AG04450 (cell line): ENCODE measurements at regions not wholly inside any gene's neighbourhood (a gene's known extent, or its start where the extent isn't known, plus 50 kb on each side); places are given as distances from the start of the nearest gene placed in this dataset.

ENCODE experiments used
- CTCF ChIA-PET: fragments of 300-600, 350-600 bp; formaldehyde crosslinking; extraction: SDS; loops from one replicate; lab custom pipeline; 2022; ENCODE audit warnings: antibody characterized with exemption, inconsistent platforms; lab: Charles Lee
- POLR2A ChIA-PET: fragments of 350-600 bp; formaldehyde crosslinking; extraction: SDS; loops from one replicate; lab custom pipeline; 2021; ENCODE audit warnings: antibody characterized with exemption, inconsistent platforms; lab: Yijun Ruan, JAX
- DNase-seq: peaks from one replicate; pipeline ENCODE4 v3.0.0-alpha.2; 2011; ENCODE audit warnings: low read depth, low spot score
- H3K27ac ChIP-seq: one replicate; pipeline ENCODE4 v1.5.1; 2012; ENCODE audit warnings: low read depth, low read length, control low read depth
- H3K27me3 ChIP-seq: one replicate; pipeline ENCODE4 v1.6.0; 2012; ENCODE audit warnings: low read length; ENCODE audit not compliant: control insufficient read depth, insufficient read depth
- H3K4me3 ChIP-seq: 2 replicates; pipeline ENCODE4 v1.5.1; 2011; ENCODE audit warnings: mild to moderate bottlenecking, low read depth, low read length, control low read depth
- H3K9me3 ChIP-seq: 2 replicates; pipeline ENCODE4 v1.5.1; 2012; ENCODE audit warnings: low read length; ENCODE audit not compliant: control insufficient read depth, insufficient read depth
- TF ChIP-seq, protein P1 (sequence below): IDR thresholded peaks from 2 replicates; pipeline ENCODE4 v1.5.1; 2011; ENCODE audit warnings: low read depth, low read length, control low read depth, inconsistent platforms

- Histone ChIP-seq H3K9me3 (no peaks in the 10 kb centered on the region), H3K27ac (no peak overlapping the region), H3K27me3 (no peaks in the 10 kb centered on the region), H3K4me3 (no peak overlapping the region)
- POLR2A ChIA-PET, result no interaction called here
- TF ChIP-seq, protein P1, sequence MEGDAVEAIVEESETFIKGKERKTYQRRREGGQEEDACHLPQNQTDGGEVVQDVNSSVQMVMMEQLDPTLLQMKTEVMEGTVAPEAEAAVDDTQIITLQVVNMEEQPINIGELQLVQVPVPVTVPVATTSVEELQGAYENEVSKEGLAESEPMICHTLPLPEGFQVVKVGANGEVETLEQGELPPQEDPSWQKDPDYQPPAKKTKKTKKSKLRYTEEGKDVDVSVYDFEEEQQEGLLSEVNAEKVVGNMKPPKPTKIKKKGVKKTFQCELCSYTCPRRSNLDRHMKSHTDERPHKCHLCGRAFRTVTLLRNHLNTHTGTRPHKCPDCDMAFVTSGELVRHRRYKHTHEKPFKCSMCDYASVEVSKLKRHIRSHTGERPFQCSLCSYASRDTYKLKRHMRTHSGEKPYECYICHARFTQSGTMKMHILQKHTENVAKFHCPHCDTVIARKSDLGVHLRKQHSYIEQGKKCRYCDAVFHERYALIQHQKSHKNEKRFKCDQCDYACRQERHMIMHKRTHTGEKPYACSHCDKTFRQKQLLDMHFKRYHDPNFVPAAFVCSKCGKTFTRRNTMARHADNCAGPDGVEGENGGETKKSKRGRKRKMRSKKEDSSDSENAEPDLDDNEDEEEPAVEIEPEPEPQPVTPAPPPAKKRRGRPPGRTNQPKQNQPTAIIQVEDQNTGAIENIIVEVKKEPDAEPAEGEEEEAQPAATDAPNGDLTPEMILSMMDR, result no peak
- DNase-seq, result no peak
- CTCF ChIA-PET, result no interaction called here
These were observed 158.1 kb downstream of the FHIP1A start for GRCh38 chr4:151567056-151567455.

GRCh38 chr4:151568966-151569365, 160.0 kb downstream of the FHIP1A start:
- ChIA-PET POLR2A (no interaction called here), CTCF (no interaction called here)

GRCh38 chr4:151569650-151570049, 160.7 kb downstream of the FHIP1A start:
- Histone ChIP-seq H3K27ac (no peak overlapping the region), H3K4me3 (no peak overlapping the region), H3K9me3 (no peaks in the 10 kb centered on the region), H3K27me3 (no peaks in the 10 kb centered on the region)
- DNase-seq, result no peak
- ChIA-PET POLR2A (no interaction called here), CTCF (no interaction called here)
- TF ChIP-seq, protein P1, result no peak

More at GRCh38 chr4:151568966-151569365, 160.0 kb downstream of the FHIP1A start:
- Histone ChIP-seq H3K4me3 (no peak overlapping the region), H3K9me3 (no peaks in the 10 kb centered on the region), H3K27ac (no peak overlapping the region), H3K27me3 (no peaks in the 10 kb centered on the region)
- TF ChIP-seq, protein P1, result no peak
- no peak for DNase-seq

DNA sequence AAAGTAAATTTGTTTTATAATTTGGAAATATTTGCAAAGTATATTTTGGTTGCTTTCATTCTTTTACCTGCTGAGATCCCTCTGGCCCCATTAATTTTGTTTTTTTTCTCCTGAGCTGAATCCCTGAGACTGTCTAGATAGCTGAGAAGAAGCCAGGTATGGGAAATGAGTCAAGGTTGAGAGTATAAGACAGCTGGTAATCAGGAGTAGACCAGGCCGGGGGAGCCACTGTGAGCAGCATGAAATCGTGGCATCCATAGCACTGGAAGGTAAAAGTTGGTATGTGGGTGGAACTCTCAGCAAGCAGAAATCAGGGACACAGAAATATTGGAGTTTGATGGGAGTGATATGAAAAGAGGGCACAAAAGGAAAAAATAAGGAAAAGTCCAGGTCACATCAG, 164.5 kb downstream of the FHIP1A start:
- POLR2A ChIA-PET, result no interaction called here
- no peak for DNase-seq
- H3K4me3 ChIP-seq, result no peak overlapping the region
- CTCF ChIA-PET, result no interaction called here
- peaks cover 4% of the 10 kb centered on the region for H3K27me3 ChIP-seq
- no peak overlapping the region for H3K27ac ChIP-seq
- no peaks in the 10 kb centered on the region for H3K9me3 ChIP-seq
- TF ChIP-seq, protein P1, result no peak

GRCh38 chr4:151573945-151574344, 165.0 kb downstream of the FHIP1A start:
- CTCF ChIA-PET, result no interaction called here
- TF ChIP-seq, protein P1, result no peak
- POLR2A ChIA-PET, result no interaction called here
- Histone ChIP-seq H3K9me3 (no peaks in the 10 kb centered on the region), H3K4me3 (no peak overlapping the region), H3K27me3 (peaks cover 4% of the 10 kb centered on the region), H3K27ac (no peak overlapping the region)
- no peak for DNase-seq
